GM12892 (cell line): ENCODE measurements at regions not wholly inside any gene's neighbourhood (a gene's known extent, or its start where the extent isn't known, plus 50 kb on each side); places are given as distances from the start of the nearest gene placed in this dataset.

ENCODE experiments used
- POLR2A ChIP-seq: IDR thresholded peaks from 2 replicates; pipeline ENCODE4 v1.6.1; 2011; ENCODE audit warnings: low read depth, low read length, control low read depth
- POLR2AphosphoS5 ChIP-seq: IDR thresholded peaks from 2 replicates; pipeline ENCODE4 v1.6.1; 2011; ENCODE audit warnings: low read depth, low read length, control low read depth

DNA sequence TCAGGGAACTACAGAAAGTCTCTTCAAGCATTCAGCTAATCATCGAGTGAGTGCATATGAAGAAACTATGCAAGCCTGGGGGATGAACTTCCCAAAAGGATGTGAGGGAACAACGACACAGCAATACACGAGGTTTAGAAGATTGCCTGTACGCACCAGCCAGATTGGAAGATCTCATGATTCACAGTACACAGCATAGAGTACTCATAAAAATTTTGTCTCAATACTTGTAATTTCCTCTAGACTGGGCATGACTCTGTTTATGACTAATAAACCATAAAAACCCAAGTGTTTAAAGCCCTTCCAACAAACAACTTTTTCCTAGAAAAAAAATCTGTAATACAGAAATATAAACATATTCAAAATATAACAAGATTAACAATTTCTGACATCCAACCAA, 279.7 kb downstream of the KCNJ3 start:
- TF ChIP-seq POLR2A, result no peak
- no peak for TF ChIP-seq POLR2AphosphoS5
